Cardiac muscle cell (in vitro differentiated cells and primary cell): ENCODE measurements at regions not wholly inside any gene's neighbourhood (a gene's known extent, or its start where the extent isn't known, plus 50 kb on each side); places are given as distances from the start of the nearest gene placed in this dataset.

ENCODE experiments used
- DNase-seq, 2 donors: peaks; one replicate each; pipeline versions ENCODE4 v3.0.0 to v3.0.0-alpha.2; 2010 to 2017; ENCODE audit warnings: low read depth in 1 of 2, low spot score in 1 of 2
- H3K27ac ChIP-seq: fragments of 200-600 bp; sonication (generic); 2 replicates; pipeline ENCODE4 v1.5.1; 2016
- H3K27me3 ChIP-seq: fragments of 200-600 bp; sonication (generic); 2 replicates; pipeline ENCODE4 v1.6.0; 2016; ENCODE audit warnings: control low read depth
- H3K36me3 ChIP-seq: fragments of 200-600 bp; sonication (generic); 2 replicates; pipeline ENCODE4 v1.5.1; 2016; ENCODE audit warnings: control low read depth
- H3K4me1 ChIP-seq: fragments of 200-600 bp; sonication (generic); 2 replicates; pipeline ENCODE4 v1.8.1; 2017; ENCODE audit warnings: low read depth, mild to moderate bottlenecking, mixed run types
- H3K4me3 ChIP-seq: fragments of 200-600 bp; sonication (generic); 2 replicates; pipeline ENCODE4 v1.5.1; 2016; ENCODE audit warnings: mild to moderate bottlenecking
- H3K9me3 ChIP-seq: fragments of 200-600 bp; sonication (generic); 2 replicates; pipeline ENCODE4 v1.5.1; 2017; ENCODE audit warnings: low read depth, mild to moderate bottlenecking, control low read depth
- CTCF ChIP-seq: IDR thresholded peaks from 2 replicates; pipeline ENCODE4 v1.5.1; 2012; ENCODE audit warnings: low read depth, mild to moderate bottlenecking, low read length

GRCh38 chr7:138259675-138260074, 183.4 kb downstream of the AKR1D1 start:
- H3K27me3 ChIP-seq, result no peaks in the 10 kb centered on the region
- peak overlapping the region; percentile 99 for H3K27ac ChIP-seq
- H3K36me3 ChIP-seq, result no peaks in the 10 kb centered on the region
- H3K4me1 ChIP-seq, result peaks cover 20% of the 10 kb centered on the region
- no peak overlapping the region for H3K4me3 ChIP-seq
- no peaks in the 10 kb centered on the region for H3K9me3 ChIP-seq
- no peak for DNase-seq
- no peak for TF ChIP-seq CTCF

- no peaks in the 10 kb centered on the region for H3K4me1 ChIP-seq
- no peak overlapping the region for H3K4me3 ChIP-seq
- H3K36me3 ChIP-seq, result no peaks in the 10 kb centered on the region
- H3K27ac ChIP-seq, result no peak overlapping the region
- H3K9me3 ChIP-seq, result no peaks in the 10 kb centered on the region
- TF ChIP-seq CTCF, result no peak
- H3K27me3 ChIP-seq, result no peaks in the 10 kb centered on the region
- DNase-seq, result no peak
Observed at GRCh38 chr7:138267934-138268333, 191.7 kb downstream of the AKR1D1 start.

GRCh38 chr7:138276891-138277290, 183.2 kb upstream of the TRIM24 start:
- no peaks in the 10 kb centered on the region for H3K27me3 ChIP-seq
- no peak for TF ChIP-seq CTCF
- DNase-seq, result no peak

GRCh38 chr7:138278601-138279000, 181.5 kb upstream of the TRIM24 start:
- Histone ChIP-seq H3K36me3 (no peaks in the 10 kb centered on the region), H3K9me3 (no peaks in the 10 kb centered on the region), H3K27ac (no peak overlapping the region), H3K4me3 (no peak overlapping the region), H3K27me3 (no peaks in the 10 kb centered on the region), H3K4me1 (no peaks in the 10 kb centered on the region)
- no peak for TF ChIP-seq CTCF
- DNase-seq, result no peak

More at GRCh38 chr7:138276891-138277290, 183.2 kb upstream of the TRIM24 start:
- no peaks in the 10 kb centered on the region for H3K4me1 ChIP-seq
- no peaks in the 10 kb centered on the region for H3K36me3 ChIP-seq
- H3K27ac ChIP-seq, result no peak overlapping the region
- H3K9me3 ChIP-seq, result no peaks in the 10 kb centered on the region
- H3K4me3 ChIP-seq, result no peak overlapping the region

- H3K36me3 ChIP-seq, result no peaks in the 10 kb centered on the region
- no peaks in the 10 kb centered on the region for H3K27me3 ChIP-seq
- H3K27ac ChIP-seq, result no peak overlapping the region
- peak in 1 of 2 donors; percentile 32 for DNase-seq
- H3K4me1 ChIP-seq, result no peaks in the 10 kb centered on the region
- no peaks in the 10 kb centered on the region for H3K9me3 ChIP-seq
- no peak for TF ChIP-seq CTCF
- H3K4me3 ChIP-seq, result no peak overlapping the region
Observed at GRCh38 chr7:138282997-138283396, 177.1 kb upstream of the TRIM24 start.

GRCh38 chr7:138285129-138285528, 174.9 kb upstream of the TRIM24 start:
- no peaks in the 10 kb centered on the region for H3K36me3 ChIP-seq
- H3K27me3 ChIP-seq, result no peaks in the 10 kb centered on the region
- no peak for DNase-seq
- H3K27ac ChIP-seq, result no peak overlapping the region
- H3K4me3 ChIP-seq, result no peak overlapping the region
- H3K9me3 ChIP-seq, result no peaks in the 10 kb centered on the region
- H3K4me1 ChIP-seq, result no peaks in the 10 kb centered on the region
- TF ChIP-seq CTCF, result no peak
